ENCODE measurements at regions not wholly inside any gene's neighbourhood (a gene's known extent, or its start where the extent isn't known, plus 50 kb on each side); places are given as distances from the start of the nearest gene placed in this dataset.

DNA sequence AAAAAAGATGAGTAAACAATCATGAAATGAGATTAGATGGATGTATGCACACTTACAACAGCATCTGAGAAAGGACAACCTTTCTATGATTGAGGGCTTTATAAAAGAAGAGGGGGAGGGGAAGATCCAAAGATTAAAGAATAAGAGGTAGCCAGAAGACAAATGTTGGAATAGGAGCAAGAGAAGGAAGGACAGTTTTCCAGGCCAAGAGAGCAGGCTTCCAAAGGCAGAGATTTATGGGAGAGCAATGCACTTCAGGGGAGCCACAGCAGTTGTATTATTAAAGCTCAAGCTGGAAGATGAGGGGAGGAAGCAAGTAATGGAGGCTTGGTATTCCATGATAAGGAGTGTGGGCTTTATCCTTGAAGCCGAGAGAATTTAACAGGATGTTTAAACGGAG, 110.3 kb upstream of the PTPN13 start:
- no peaks in the 10 kb centered on the region for H3K27me3 ChIP-seq (ENCODE audit: control insufficient read depth, insufficient read depth, low read length)
- H3K4me3 ChIP-seq (ENCODE audit: low read depth, low read length) = no peak overlapping the region
- FAIRE-seq (no peak), DNase-seq (ENCODE audit: low read depth) (no peak)
- no peaks in the 10 kb centered on the region for H3K36me3 ChIP-seq (ENCODE audit: control insufficient read depth, insufficient read depth, low read length)
- TF ChIP-seq, protein P1, sequence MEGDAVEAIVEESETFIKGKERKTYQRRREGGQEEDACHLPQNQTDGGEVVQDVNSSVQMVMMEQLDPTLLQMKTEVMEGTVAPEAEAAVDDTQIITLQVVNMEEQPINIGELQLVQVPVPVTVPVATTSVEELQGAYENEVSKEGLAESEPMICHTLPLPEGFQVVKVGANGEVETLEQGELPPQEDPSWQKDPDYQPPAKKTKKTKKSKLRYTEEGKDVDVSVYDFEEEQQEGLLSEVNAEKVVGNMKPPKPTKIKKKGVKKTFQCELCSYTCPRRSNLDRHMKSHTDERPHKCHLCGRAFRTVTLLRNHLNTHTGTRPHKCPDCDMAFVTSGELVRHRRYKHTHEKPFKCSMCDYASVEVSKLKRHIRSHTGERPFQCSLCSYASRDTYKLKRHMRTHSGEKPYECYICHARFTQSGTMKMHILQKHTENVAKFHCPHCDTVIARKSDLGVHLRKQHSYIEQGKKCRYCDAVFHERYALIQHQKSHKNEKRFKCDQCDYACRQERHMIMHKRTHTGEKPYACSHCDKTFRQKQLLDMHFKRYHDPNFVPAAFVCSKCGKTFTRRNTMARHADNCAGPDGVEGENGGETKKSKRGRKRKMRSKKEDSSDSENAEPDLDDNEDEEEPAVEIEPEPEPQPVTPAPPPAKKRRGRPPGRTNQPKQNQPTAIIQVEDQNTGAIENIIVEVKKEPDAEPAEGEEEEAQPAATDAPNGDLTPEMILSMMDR (IDR thresholded peaks at IDR 0.05; ENCODE audit: insufficient read depth, low read length, severe bottlenecking) = no peak

DNA sequence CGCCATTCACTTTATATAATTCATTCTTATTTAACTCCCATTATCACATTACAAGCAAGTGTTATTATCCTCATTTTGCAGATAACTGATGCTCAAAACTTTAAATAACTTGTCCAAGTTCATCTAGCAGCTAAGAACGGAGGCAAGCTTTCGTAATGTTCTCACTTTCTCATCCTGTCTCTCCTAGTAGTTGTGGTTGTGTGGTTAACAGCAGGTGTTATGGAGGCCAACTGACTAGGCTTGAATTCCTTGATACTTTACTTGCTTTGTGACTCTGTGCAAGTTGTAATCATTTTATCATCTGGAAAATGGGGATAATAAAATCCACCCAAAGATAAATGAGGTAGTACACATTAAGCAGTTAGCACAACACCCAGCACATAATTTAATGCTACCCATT, 109.9 kb upstream of the PTPN13 start:
- TF ChIP-seq, protein P1 (IDR thresholded peaks at IDR 0.05; ENCODE audit: insufficient read depth, low read length, severe bottlenecking) = no peak
- Histone ChIP-seq H3K4me3 (ENCODE audit: low read depth, low read length) (no peak overlapping the region), H3K27me3 (ENCODE audit: control insufficient read depth, insufficient read depth, low read length) (no peaks in the 10 kb centered on the region), H3K36me3 (ENCODE audit: control insufficient read depth, insufficient read depth, low read length) (no peaks in the 10 kb centered on the region)
- no peak for FAIRE-seq
- DNase-seq (ENCODE audit: low read depth) = no peak

DNA sequence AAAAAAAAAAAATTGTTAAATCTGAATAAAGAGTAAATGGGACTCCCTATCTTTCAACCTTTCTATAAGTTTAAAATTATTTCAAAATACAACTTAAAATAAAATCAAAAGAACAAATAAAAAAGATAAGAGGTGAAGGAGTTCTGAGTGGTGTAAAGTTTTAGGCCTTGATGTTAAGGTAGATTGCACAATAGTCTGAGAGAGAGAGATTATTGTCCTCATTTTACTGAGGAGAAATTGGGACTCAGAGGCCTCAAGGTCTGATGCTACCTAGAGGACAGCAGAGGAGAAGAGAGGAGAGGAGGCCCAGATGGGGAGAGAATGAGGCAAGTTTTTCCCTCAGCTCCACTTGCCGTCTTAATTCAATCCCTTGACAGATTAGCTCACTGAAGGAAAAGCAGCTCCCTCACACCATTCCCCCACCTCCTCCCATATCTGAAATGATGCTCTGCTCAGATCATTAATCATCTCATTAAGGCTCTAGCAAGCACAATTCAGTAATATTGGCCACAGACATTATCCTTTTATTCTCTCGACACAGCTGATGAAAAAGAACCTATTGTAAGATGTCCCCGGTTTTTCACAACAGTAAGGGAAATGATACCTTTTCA, 106.3 kb upstream of the PTPN13 start:
- no peaks in the 10 kb centered on the region for H3K36me3 ChIP-seq (ENCODE audit: control insufficient read depth, insufficient read depth, low read length)
- H3K4me3 ChIP-seq (ENCODE audit: low read depth, low read length) = no peak overlapping the region
- DNase-seq (ENCODE audit: low read depth) (no peak), FAIRE-seq (no peak)
- no peaks in the 10 kb centered on the region for H3K27me3 ChIP-seq (ENCODE audit: control insufficient read depth, insufficient read depth, low read length)
- TF ChIP-seq, protein P1 (IDR thresholded peaks at IDR 0.05; ENCODE audit: insufficient read depth, low read length, severe bottlenecking) = no peak

DNA sequence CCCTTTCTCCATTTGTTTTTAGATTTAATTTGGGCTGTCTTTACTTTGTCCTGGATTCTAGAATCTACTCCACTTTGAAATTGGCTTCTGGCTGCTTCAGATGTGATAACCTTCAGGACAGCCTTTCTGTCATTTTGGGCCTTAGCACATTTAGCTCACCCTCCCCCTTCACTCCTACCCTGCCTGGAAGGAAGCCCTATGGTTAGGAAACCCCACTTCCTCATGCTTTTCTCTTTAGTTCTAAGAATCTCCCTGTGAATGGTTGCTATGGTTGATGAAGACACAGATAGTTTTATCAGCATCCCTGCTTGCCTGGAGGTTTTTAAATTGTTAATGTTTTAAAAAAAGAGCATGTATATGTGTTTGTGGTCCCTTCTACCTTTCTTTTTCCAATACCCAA, 100.7 kb upstream of the PTPN13 start:
- TF ChIP-seq, protein P1 (IDR thresholded peaks at IDR 0.05; ENCODE audit: insufficient read depth, low read length, severe bottlenecking) = no peak
- no peaks in the 10 kb centered on the region for H3K27me3 ChIP-seq (ENCODE audit: control insufficient read depth, insufficient read depth, low read length)
- peak; percentile 48 for DNase-seq (ENCODE audit: low read depth)
- no peaks in the 10 kb centered on the region for H3K36me3 ChIP-seq (ENCODE audit: control insufficient read depth, insufficient read depth, low read length)
- FAIRE-seq = no peak
- no peak overlapping the region for H3K4me3 ChIP-seq (ENCODE audit: low read depth, low read length)

DNA sequence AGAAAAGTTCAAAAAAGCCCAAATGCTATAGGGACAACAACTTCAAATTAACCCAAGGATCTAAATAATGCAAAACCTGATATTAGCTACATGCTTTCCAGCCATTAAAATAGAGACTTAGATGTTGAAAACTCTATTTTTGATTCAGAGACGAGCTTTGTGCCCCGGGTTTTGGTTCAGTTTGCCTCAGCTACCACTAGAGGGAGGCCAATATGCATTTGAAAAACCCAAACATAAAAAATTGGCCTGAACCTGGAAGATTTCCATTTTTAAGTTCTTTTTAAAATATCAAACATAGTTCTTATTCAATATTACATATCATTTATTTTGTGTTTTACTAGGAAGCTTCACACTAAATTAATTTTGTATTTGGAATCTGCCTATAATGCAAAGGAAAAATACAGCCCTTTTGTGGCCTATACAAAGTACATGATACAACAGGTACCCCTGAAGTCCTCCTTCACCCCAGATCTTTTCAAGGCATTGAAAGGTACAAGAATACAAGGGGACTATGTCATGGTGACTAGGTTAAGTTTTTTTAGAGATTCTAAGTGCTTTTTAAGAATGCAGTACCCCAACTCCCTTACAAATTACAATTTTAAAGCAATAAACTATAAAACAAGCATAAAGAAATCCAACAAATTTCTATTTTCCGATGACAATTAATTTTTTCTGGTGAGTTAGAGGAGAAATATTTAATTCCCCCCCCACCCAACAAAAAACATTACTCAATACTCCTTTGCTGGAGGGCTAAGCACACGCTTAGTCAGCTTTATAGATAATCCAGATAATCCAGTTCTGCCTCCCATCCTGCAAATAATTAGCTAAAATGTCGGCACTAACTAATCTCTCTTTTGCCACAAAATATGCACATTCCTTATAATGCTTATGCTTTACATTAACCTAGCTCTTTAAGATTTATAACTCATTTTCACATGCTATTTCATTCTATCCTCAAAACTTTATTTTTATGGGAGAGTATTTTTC, 97.7 kb upstream of the PTPN13 start:
- Histone ChIP-seq H3K27me3 (ENCODE audit: control insufficient read depth, insufficient read depth, low read length) (no peaks in the 10 kb centered on the region), H3K36me3 (ENCODE audit: control insufficient read depth, insufficient read depth, low read length) (no peaks in the 10 kb centered on the region), H3K4me3 (ENCODE audit: low read depth, low read length) (no peak overlapping the region)
- FAIRE-seq (no peak), DNase-seq (ENCODE audit: low read depth) (peak; percentile 81)
- TF ChIP-seq, protein P1 (IDR thresholded peaks at IDR 0.05; ENCODE audit: insufficient read depth, low read length, severe bottlenecking) = peak; percentile 71
